Fibroblast of lung (primary cell): ENCODE measurements at regions not wholly inside any gene's neighbourhood (a gene's known extent, or its start where the extent isn't known, plus 50 kb on each side); places are given as distances from the start of the nearest gene placed in this dataset.

Source experiments
- DNase-seq, 2 donors: peaks; one replicate each; pipeline versions ENCODE4 v3.0.0 to v3.0.0-alpha.2; 2010; ENCODE audit warnings: low read depth in 2 of 2
- H2AFZ ChIP-seq: 2 replicates; pipeline ENCODE4 v1.5.1; 2012; ENCODE audit warnings: low read length, control low read depth, inconsistent platforms
- H3K27ac ChIP-seq: 2 replicates; pipeline ENCODE4 v1.5.1; 2011; ENCODE audit warnings: low read length, control low read depth; ENCODE audit not compliant: insufficient read depth
- H3K27me3 ChIP-seq: 2 replicates; pipeline ENCODE4 v1.5.1; 2011; ENCODE audit warnings: mild to moderate bottlenecking, low read length; ENCODE audit not compliant: control insufficient read depth, insufficient read depth
- H3K36me3 ChIP-seq: 2 replicates; pipeline ENCODE4 v1.5.1; 2011; ENCODE audit warnings: low read length; ENCODE audit not compliant: control insufficient read depth, insufficient read depth
- H3K4me1 ChIP-seq: 2 replicates; pipeline ENCODE4 v1.5.1; 2011; ENCODE audit warnings: low read length; ENCODE audit not compliant: control insufficient read depth, insufficient read depth; ENCODE audit errors: extremely low read depth
- H3K4me2 ChIP-seq: 2 replicates; pipeline ENCODE4 v1.5.1; 2011; ENCODE audit warnings: low read length, control low read depth; ENCODE audit not compliant: insufficient read depth; ENCODE audit errors: extremely low read depth
- H3K4me3 ChIP-seq, 4 experiments: fragments of 200-600 bp in 1 of 4; sonication (generic) in 1 of 4; replicated peaks in 1 of 4; 2 replicates each; pipeline ENCODE4 v1.5.1; 2011 to 2016; ENCODE audit warnings: low read length in 4 of 4, low read depth in 3 of 4, mild to moderate bottlenecking in 3 of 4, control low read depth in 2 of 4, inconsistent platforms in 1 of 4, mixed read lengths in 1 of 4; ENCODE audit not compliant: insufficient read depth in 1 of 4; ENCODE audit errors: control extremely low read depth in 1 of 4
- H3K79me2 ChIP-seq: 2 replicates; pipeline ENCODE4 v1.5.1; 2012; ENCODE audit warnings: mild to moderate bottlenecking, low read length, inconsistent platforms; ENCODE audit not compliant: control insufficient read depth, insufficient read depth
- H3K9ac ChIP-seq: 2 replicates; pipeline ENCODE4 v1.5.1; 2011; ENCODE audit warnings: mild to moderate bottlenecking, low read length, control low read depth; ENCODE audit not compliant: insufficient read depth
- H3K9me3 ChIP-seq: 2 replicates; pipeline ENCODE4 v1.5.1; 2012; ENCODE audit warnings: low read depth, low read length; ENCODE audit not compliant: control insufficient read depth, insufficient read depth
- H4K20me1 ChIP-seq: 2 replicates; pipeline ENCODE4 v1.5.1; 2011; ENCODE audit warnings: low read length; ENCODE audit not compliant: control insufficient read depth, insufficient read depth; ENCODE audit errors: extremely low read depth
- EZH2 ChIP-seq: IDR thresholded peaks from 2 replicates; pipeline ENCODE4 v1.5.1; 2012; ENCODE audit warnings: low read length, control low read depth, mild to moderate bottlenecking; ENCODE audit errors: missing control alignments
- TF ChIP-seq, protein P1 (sequence below), 2 donors: IDR thresholded peaks in 1 of 2; conservative IDR thresholded peaks in 1 of 2; 1 replicate in 1 of 2; 2 replicates in 1 of 2; pipeline ENCODE4 v1.5.1; 2011 to 2012; ENCODE audit warnings: low read length in 2 of 2, control low read depth in 1 of 2, inconsistent platforms in 1 of 2, low read depth in 1 of 2, mild to moderate bottlenecking in 1 of 2

- TF ChIP-seq EZH2: no peak
- TF ChIP-seq, protein P1, sequence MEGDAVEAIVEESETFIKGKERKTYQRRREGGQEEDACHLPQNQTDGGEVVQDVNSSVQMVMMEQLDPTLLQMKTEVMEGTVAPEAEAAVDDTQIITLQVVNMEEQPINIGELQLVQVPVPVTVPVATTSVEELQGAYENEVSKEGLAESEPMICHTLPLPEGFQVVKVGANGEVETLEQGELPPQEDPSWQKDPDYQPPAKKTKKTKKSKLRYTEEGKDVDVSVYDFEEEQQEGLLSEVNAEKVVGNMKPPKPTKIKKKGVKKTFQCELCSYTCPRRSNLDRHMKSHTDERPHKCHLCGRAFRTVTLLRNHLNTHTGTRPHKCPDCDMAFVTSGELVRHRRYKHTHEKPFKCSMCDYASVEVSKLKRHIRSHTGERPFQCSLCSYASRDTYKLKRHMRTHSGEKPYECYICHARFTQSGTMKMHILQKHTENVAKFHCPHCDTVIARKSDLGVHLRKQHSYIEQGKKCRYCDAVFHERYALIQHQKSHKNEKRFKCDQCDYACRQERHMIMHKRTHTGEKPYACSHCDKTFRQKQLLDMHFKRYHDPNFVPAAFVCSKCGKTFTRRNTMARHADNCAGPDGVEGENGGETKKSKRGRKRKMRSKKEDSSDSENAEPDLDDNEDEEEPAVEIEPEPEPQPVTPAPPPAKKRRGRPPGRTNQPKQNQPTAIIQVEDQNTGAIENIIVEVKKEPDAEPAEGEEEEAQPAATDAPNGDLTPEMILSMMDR (conservative IDR thresholded peaks at IDR 0.05 in 1 of 2, IDR thresholded peaks at IDR 0.05 in 1 of 2; ENCODE audit: low read depth in 1 of 2, low read length in 2 of 2): no peak
- no peaks in the 10 kb centered on the region for H4K20me1 ChIP-seq
- H3K9me3 ChIP-seq: no peaks in the 10 kb centered on the region
- H3K4me1 ChIP-seq: no peaks in the 10 kb centered on the region
- no peaks in the 10 kb centered on the region for H3K36me3 ChIP-seq
- H3K79me2 ChIP-seq: no peaks in the 10 kb centered on the region
- no peak for DNase-seq
- H3K4me2 ChIP-seq: no peak overlapping the region
- no peak overlapping the region for H3K27ac ChIP-seq
- no peaks in the 10 kb centered on the region for H3K27me3 ChIP-seq
- no peak overlapping the region for H2AFZ ChIP-seq
- H3K9ac ChIP-seq: no peak overlapping the region
- H3K4me3 ChIP-seq: no peak overlapping the region
These were observed 110.4 kb upstream of the CFAP20DC start for GRCh38 chr3:59160133-59160746.

GRCh38 chr3:59153648-59154047 is 103.8 kb upstream of the CFAP20DC start:
- DNase-seq: no peak
- H3K9ac ChIP-seq: no peak overlapping the region
- no peaks in the 10 kb centered on the region for H3K79me2 ChIP-seq
- TF ChIP-seq, protein P1 (conservative IDR thresholded peaks at IDR 0.05 in 1 of 2, IDR thresholded peaks at IDR 0.05 in 1 of 2; ENCODE audit: low read depth in 1 of 2, low read length in 2 of 2): no peak
- TF ChIP-seq EZH2: no peak
- H3K9me3 ChIP-seq: no peaks in the 10 kb centered on the region
- H3K4me2 ChIP-seq: no peak overlapping the region
- no peaks in the 10 kb centered on the region for H4K20me1 ChIP-seq
- H3K27ac ChIP-seq: no peak overlapping the region
- no peak overlapping the region for H2AFZ ChIP-seq
- H3K27me3 ChIP-seq: no peaks in the 10 kb centered on the region
- H3K4me1 ChIP-seq: no peaks in the 10 kb centered on the region
- H3K36me3 ChIP-seq: no peaks in the 10 kb centered on the region
- H3K4me3 ChIP-seq: no peak overlapping the region

- Histone ChIP-seq H3K4me2 (no peak overlapping the region), H3K9ac (no peak overlapping the region), H3K4me3 (no peak overlapping the region), H4K20me1 (no peaks in the 10 kb centered on the region), H3K27ac (no peak overlapping the region), H3K36me3 (no peaks in the 10 kb centered on the region), H2AFZ (no peak overlapping the region), H3K9me3 (no peaks in the 10 kb centered on the region), H3K79me2 (no peaks in the 10 kb centered on the region), H3K4me1 (no peaks in the 10 kb centered on the region), H3K27me3 (no peaks in the 10 kb centered on the region)
- TF ChIP-seq, protein P1 (conservative IDR thresholded peaks at IDR 0.05 in 1 of 2, IDR thresholded peaks at IDR 0.05 in 1 of 2; ENCODE audit: low read depth in 1 of 2, low read length in 2 of 2): no peak
- TF ChIP-seq EZH2: no peak
- no peak for DNase-seq
These were observed 103.1 kb upstream of the CFAP20DC start for GRCh38 chr3:59152943-59153342.
